CD4-positive, alpha-beta memory T cell (primary cell): ENCODE measurements at regions not wholly inside any gene's neighbourhood (a gene's known extent, or its start where the extent isn't known, plus 50 kb on each side); places are given as distances from the start of the nearest gene placed in this dataset.
A peak's percentile ranks its signal among the peaks of the same experiment; 100 is the strongest.

Source experiments
- CTCF ChIA-PET: fragments of 350-600 bp; sonication (Branson Sonifier 250); formaldehyde crosslinking; loops from one replicate; lab custom pipeline; 2021; ENCODE audit warnings: inconsistent platforms; ENCODE audit not compliant: partially characterized antibody; lab: Charles Lee
- POLR2A ChIA-PET: fragments of 350-600 bp; sonication (Branson Sonifier 250); formaldehyde crosslinking; loops from one replicate; lab custom pipeline; 2021; ENCODE audit not compliant: partially characterized antibody; lab: Charles Lee
- DNase-seq, 5 donors: peaks; one replicate each; pipeline versions ENCODE4 v3.0.0 to v3.0.0-alpha.2; 2020 to 2022; ENCODE audit warnings: mixed read lengths in 1 of 5
- H3K27ac ChIP-seq: one replicate; pipeline ENCODE4 v1.7.0; 2013; ENCODE audit warnings: low read depth, low read length
- H3K27me3 ChIP-seq: 2 replicates; pipeline ENCODE4 v1.7.0; 2013; ENCODE audit warnings: mild to moderate bottlenecking, low read length, moderate library complexity; ENCODE audit not compliant: insufficient read depth
- H3K36me3 ChIP-seq: 2 replicates; pipeline ENCODE4 v1.7.0; 2013; ENCODE audit warnings: mild to moderate bottlenecking, low read length, moderate library complexity; ENCODE audit not compliant: insufficient read depth
- H3K4me1 ChIP-seq: 2 replicates; pipeline ENCODE4 v1.7.0; 2013; ENCODE audit warnings: mild to moderate bottlenecking, low read length, moderate library complexity; ENCODE audit not compliant: insufficient read depth
- H3K4me3 ChIP-seq, 2 donors: one replicate each; pipeline ENCODE4 v1.7.0; 2013; ENCODE audit warnings: low read length in 2 of 2, mild to moderate bottlenecking in 1 of 2
- H3K9me3 ChIP-seq, 2 donors: one replicate each; pipeline ENCODE4 v1.7.0; 2013; ENCODE audit warnings: low read length in 2 of 2, control low read depth in 1 of 2; ENCODE audit not compliant: control insufficient read depth in 1 of 2
- H3K27ac Mint-ChIP-seq, 7 donors: one replicate each; pipeline ENCODE4 v1.8.0; 2020 to 2021; ENCODE audit warnings: mixed read lengths in 7 of 7, mild to moderate bottlenecking in 6 of 7, inconsistent platforms in 3 of 7, moderate library complexity in 3 of 7
- H3K27me3 Mint-ChIP-seq, 2 donors: one replicate each; pipeline ENCODE4 v1.8.0; 2020 to 2021; ENCODE audit warnings: mixed read lengths in 2 of 2
- H3K36me3 Mint-ChIP-seq, 2 donors: one replicate each; pipeline ENCODE4 v1.8.0; 2020 to 2021; ENCODE audit warnings: mixed read lengths in 2 of 2, inconsistent platforms in 1 of 2, mild to moderate bottlenecking in 1 of 2
- H3K4me1 Mint-ChIP-seq, 4 donors: one replicate each; pipeline ENCODE4 v1.8.0; 2020 to 2021; ENCODE audit warnings: mixed read lengths in 4 of 4, mild to moderate bottlenecking in 1 of 4
- H3K4me3 Mint-ChIP-seq, 8 donors: one replicate each; pipeline ENCODE4 v1.8.0; 2020 to 2021; ENCODE audit warnings: mixed read lengths in 8 of 8, mild to moderate bottlenecking in 7 of 8, moderate library complexity in 6 of 8, inconsistent platforms in 3 of 8
- H3K9me3 Mint-ChIP-seq, 8 donors: one replicate each; pipeline ENCODE4 v1.8.0; 2020 to 2021; ENCODE audit warnings: mixed read lengths in 8 of 8, mild to moderate bottlenecking in 5 of 8, inconsistent platforms in 3 of 8, moderate library complexity in 1 of 8
- intact Hi-C: fragments of 100-400 bp; cut with micrococcal nuclease; formaldehyde crosslinking; loops from one replicate; pipeline ENCODE4 v1.15.1; 2023

- Histone ChIP-seq H3K27me3 (no peaks in the 10 kb centered on the region), H3K36me3 (no peaks in the 10 kb centered on the region), H3K27ac (no peak overlapping the region), H3K4me3 (no peak overlapping the region), H3K4me1 (no peaks in the 10 kb centered on the region), H3K9me3 (no peaks in the 10 kb centered on the region)
- H3K4me3 Mint-ChIP-seq, result no peak overlapping the region
- ChIA-PET CTCF (no interaction called here), POLR2A (no interaction called here)
- peaks cover 0 to 22% (median 3%) of the 10 kb centered on the region in 8 donors for H3K9me3 Mint-ChIP-seq
- no peaks in the 10 kb centered on the region for H3K27me3 Mint-ChIP-seq
- H3K36me3 Mint-ChIP-seq, result no peaks in the 10 kb centered on the region
- no peak overlapping the region for H3K27ac Mint-ChIP-seq
- DNase-seq, result peak in 1 of 5 donors; percentile 8
- no peaks in the 10 kb centered on the region for H3K4me1 Mint-ChIP-seq
- intact Hi-C loops, result no loop called here
Measured at GRCh38 chr12:83642205-83642604, 955.5 kb downstream of the TMTC2 start.

- no peak overlapping the region for H3K27ac ChIP-seq
- H3K27me3 Mint-ChIP-seq, result no peaks in the 10 kb centered on the region
- H3K27ac Mint-ChIP-seq, result no peak overlapping the region
- H3K4me3 ChIP-seq, result no peak overlapping the region
- H3K9me3 ChIP-seq, result no peaks in the 10 kb centered on the region
- no peaks in the 10 kb centered on the region for H3K4me1 Mint-ChIP-seq
- no peak overlapping the region for H3K4me3 Mint-ChIP-seq
- H3K27me3 ChIP-seq, result no peaks in the 10 kb centered on the region
- no peak for DNase-seq
- intact Hi-C loops, result no loop called here
- no peaks in the 10 kb centered on the region for H3K36me3 Mint-ChIP-seq
- H3K9me3 Mint-ChIP-seq, result peaks cover 0 to 22% (median 3%) of the 10 kb centered on the region in 8 donors
- H3K4me1 ChIP-seq, result no peaks in the 10 kb centered on the region
- H3K36me3 ChIP-seq, result no peaks in the 10 kb centered on the region
- ChIA-PET POLR2A (no interaction called here), CTCF (no interaction called here)
Measured at GRCh38 chr12:83641789-83642188, 955.1 kb downstream of the TMTC2 start.

GRCh38 chr12:83634726-83635267 lies 948.1 kb downstream of the TMTC2 start:
- Mint-ChIP-seq H3K9me3 (peaks cover 0 to 5% (median 0%) of the 10 kb centered on the region in 8 donors), H3K36me3 (no peaks in the 10 kb centered on the region), H3K27ac (no peak overlapping the region), H3K27me3 (no peaks in the 10 kb centered on the region), H3K4me1 (no peaks in the 10 kb centered on the region), H3K4me3 (no peak overlapping the region)
- no peak for DNase-seq
- intact Hi-C loops, result no loop called here
- H3K27ac ChIP-seq, result no peak overlapping the region
- H3K36me3 ChIP-seq, result no peaks in the 10 kb centered on the region
- H3K4me3 ChIP-seq, result no peak overlapping the region
- CTCF ChIA-PET, result no interaction called here
- H3K4me1 ChIP-seq, result no peaks in the 10 kb centered on the region
- POLR2A ChIA-PET, result no interaction called here
- no peaks in the 10 kb centered on the region for H3K27me3 ChIP-seq
- no peaks in the 10 kb centered on the region for H3K9me3 ChIP-seq

- Mint-ChIP-seq H3K4me1 (no peaks in the 10 kb centered on the region), H3K4me3 (no peak overlapping the region), H3K9me3 (peaks cover 0 to 5% (median 0%) of the 10 kb centered on the region in 8 donors), H3K36me3 (no peaks in the 10 kb centered on the region), H3K27ac (no peak overlapping the region), H3K27me3 (no peaks in the 10 kb centered on the region)
- H3K27ac ChIP-seq, result no peak overlapping the region
- no peaks in the 10 kb centered on the region for H3K9me3 ChIP-seq
- CTCF ChIA-PET, result no interaction called here
- DNase-seq, result no peak
- H3K4me3 ChIP-seq, result no peak overlapping the region
- POLR2A ChIA-PET, result no interaction called here
- no peaks in the 10 kb centered on the region for H3K4me1 ChIP-seq
- H3K36me3 ChIP-seq, result no peaks in the 10 kb centered on the region
- H3K27me3 ChIP-seq, result no peaks in the 10 kb centered on the region
- intact Hi-C loops, result no loop called here
Measured at GRCh38 chr12:83630526-83630925, 943.8 kb downstream of the TMTC2 start.

GRCh38 chr12:83629931-83630330 lies 943.2 kb downstream of the TMTC2 start:
- Mint-ChIP-seq H3K27me3 (no peaks in the 10 kb centered on the region), H3K36me3 (no peaks in the 10 kb centered on the region), H3K4me3 (no peak overlapping the region), H3K9me3 (peaks cover 0 to 5% (median 0%) of the 10 kb centered on the region in 8 donors), H3K27ac (no peak overlapping the region), H3K4me1 (no peaks in the 10 kb centered on the region)
- CTCF ChIA-PET, result no interaction called here
- H3K4me1 ChIP-seq, result no peaks in the 10 kb centered on the region
- POLR2A ChIA-PET, result no interaction called here
- intact Hi-C loops, result no loop called here
- no peak overlapping the region for H3K4me3 ChIP-seq
- no peaks in the 10 kb centered on the region for H3K9me3 ChIP-seq
- H3K27ac ChIP-seq, result no peak overlapping the region
- no peaks in the 10 kb centered on the region for H3K27me3 ChIP-seq
- DNase-seq, result no peak
- H3K36me3 ChIP-seq, result no peaks in the 10 kb centered on the region

GRCh38 chr12:83622205-83622604 lies 935.5 kb downstream of the TMTC2 start:
- Mint-ChIP-seq H3K27ac (no peak overlapping the region), H3K27me3 (no peaks in the 10 kb centered on the region), H3K4me1 (no peaks in the 10 kb centered on the region), H3K36me3 (no peaks in the 10 kb centered on the region), H3K9me3 (peaks cover 0 to 2% (median 0%) of the 10 kb centered on the region in 8 donors), H3K4me3 (no peak overlapping the region)
- ChIA-PET POLR2A (no interaction called here), CTCF (no interaction called here)
- DNase-seq, result no peak
- no peaks in the 10 kb centered on the region for H3K4me1 ChIP-seq
- intact Hi-C loops, result no loop called here
- no peak overlapping the region for H3K4me3 ChIP-seq
- H3K36me3 ChIP-seq, result no peaks in the 10 kb centered on the region
- H3K9me3 ChIP-seq, result no peaks in the 10 kb centered on the region
- H3K27me3 ChIP-seq, result no peaks in the 10 kb centered on the region
- no peak overlapping the region for H3K27ac ChIP-seq

- Mint-ChIP-seq H3K27me3 (no peaks in the 10 kb centered on the region), H3K4me3 (no peak overlapping the region), H3K36me3 (no peaks in the 10 kb centered on the region), H3K4me1 (no peaks in the 10 kb centered on the region), H3K9me3 (peaks cover 0 to 4% (median 1%) of the 10 kb centered on the region in 8 donors), H3K27ac (no peak overlapping the region)
- Histone ChIP-seq H3K4me1 (no peaks in the 10 kb centered on the region), H3K36me3 (no peaks in the 10 kb centered on the region), H3K27ac (no peak overlapping the region), H3K27me3 (no peaks in the 10 kb centered on the region), H3K9me3 (no peaks in the 10 kb centered on the region), H3K4me3 (no peak overlapping the region)
- CTCF ChIA-PET, result no interaction called here
- POLR2A ChIA-PET, result no interaction called here
- intact Hi-C loops, result no loop called here
- DNase-seq, result no peak
Measured at GRCh38 chr12:83619973-83620372, 933.3 kb downstream of the TMTC2 start.

GRCh38 chr12:83615152-83615551 lies 928.4 kb downstream of the TMTC2 start:
- CTCF ChIA-PET, result no interaction called here
- Histone ChIP-seq H3K27me3 (no peaks in the 10 kb centered on the region), H3K27ac (no peak overlapping the region), H3K4me3 (no peak overlapping the region), H3K9me3 (no peaks in the 10 kb centered on the region), H3K36me3 (no peaks in the 10 kb centered on the region), H3K4me1 (no peaks in the 10 kb centered on the region)
- intact Hi-C loops, result no loop called here
- Mint-ChIP-seq H3K4me3 (no peak overlapping the region), H3K4me1 (no peaks in the 10 kb centered on the region), H3K27me3 (no peaks in the 10 kb centered on the region), H3K27ac (peak overlapping the region in 1 of 7 donors; percentile 73), H3K36me3 (no peaks in the 10 kb centered on the region), H3K9me3 (peaks cover 0 to 9% (median 3%) of the 10 kb centered on the region in 8 donors)
- POLR2A ChIA-PET, result no interaction called here
- DNase-seq, result no peak
